ENCODE measurements at regions not wholly inside any gene's neighbourhood (a gene's known extent, or its start where the extent isn't known, plus 50 kb on each side); places are given as distances from the start of the nearest gene placed in this dataset.
A peak's percentile ranks its signal among the peaks of the same experiment; 100 is the strongest.
"Not testable (repeated sequence)": the region's sequence is repeated elsewhere in the genome, so short reads cannot be mapped to it uniquely, and the experiment has no call there.

DNA sequence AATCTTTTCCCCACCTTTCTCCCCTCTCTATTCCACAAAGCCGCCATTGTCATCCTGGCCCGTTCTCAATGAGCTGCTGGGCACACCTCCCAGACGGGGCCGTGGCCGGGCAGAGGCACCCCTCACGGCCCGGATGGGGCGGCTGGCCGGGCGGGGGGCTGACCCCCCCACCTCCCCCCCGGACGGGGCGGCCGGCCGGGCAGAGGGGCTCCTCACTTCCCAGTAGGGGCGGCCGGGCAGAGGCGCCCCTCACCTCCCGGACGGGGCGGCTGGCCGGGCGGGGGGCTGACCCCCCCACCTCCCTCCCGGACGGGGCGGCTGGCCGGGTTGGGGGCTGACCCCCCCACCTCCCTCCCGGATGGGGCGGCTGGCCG lies 85.6 kb downstream of the OR2B2 start:
- DNase-seq (ENCODE audit: low read depth, low spot score) = not testable (repeated sequence)

DNA sequence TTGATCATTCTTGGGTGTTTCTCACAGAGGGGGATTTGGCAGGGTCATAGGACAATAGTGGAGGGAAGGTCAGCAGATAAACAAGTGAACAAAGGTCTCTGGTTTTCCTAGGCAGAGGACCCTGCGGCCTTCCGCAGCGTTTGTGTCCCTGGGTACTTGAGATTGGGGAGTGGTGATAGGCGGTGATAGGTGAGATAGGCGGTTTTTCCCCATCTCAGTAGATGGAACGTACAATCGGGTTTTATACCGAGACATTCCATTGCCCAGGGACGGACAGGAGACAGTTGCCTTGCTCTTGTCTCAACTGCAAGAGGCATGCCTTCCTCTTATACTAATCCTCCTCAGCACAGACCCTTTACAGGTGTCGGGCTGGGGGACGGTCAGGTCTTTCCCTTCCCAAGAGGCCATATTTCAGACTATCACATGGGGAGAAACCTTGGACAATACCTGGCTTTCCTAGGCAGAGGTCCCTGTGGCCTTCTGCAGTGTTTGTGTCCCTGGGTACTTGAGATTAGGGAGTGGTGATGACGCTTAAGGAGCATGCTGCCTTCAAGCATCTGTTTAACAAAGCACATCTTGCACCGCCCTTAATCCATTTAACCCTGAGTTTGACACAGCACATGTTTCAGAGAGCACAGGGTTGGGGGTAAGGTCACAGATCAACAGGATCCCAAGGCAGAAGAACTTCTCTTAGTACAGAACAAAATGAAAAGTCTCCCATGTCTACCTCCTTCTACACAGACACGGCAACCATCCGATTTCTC lies 86.2 kb downstream of the OR2B2 start:
- not testable (repeated sequence) for DNase-seq (ENCODE audit: low read depth, low spot score)

DNA sequence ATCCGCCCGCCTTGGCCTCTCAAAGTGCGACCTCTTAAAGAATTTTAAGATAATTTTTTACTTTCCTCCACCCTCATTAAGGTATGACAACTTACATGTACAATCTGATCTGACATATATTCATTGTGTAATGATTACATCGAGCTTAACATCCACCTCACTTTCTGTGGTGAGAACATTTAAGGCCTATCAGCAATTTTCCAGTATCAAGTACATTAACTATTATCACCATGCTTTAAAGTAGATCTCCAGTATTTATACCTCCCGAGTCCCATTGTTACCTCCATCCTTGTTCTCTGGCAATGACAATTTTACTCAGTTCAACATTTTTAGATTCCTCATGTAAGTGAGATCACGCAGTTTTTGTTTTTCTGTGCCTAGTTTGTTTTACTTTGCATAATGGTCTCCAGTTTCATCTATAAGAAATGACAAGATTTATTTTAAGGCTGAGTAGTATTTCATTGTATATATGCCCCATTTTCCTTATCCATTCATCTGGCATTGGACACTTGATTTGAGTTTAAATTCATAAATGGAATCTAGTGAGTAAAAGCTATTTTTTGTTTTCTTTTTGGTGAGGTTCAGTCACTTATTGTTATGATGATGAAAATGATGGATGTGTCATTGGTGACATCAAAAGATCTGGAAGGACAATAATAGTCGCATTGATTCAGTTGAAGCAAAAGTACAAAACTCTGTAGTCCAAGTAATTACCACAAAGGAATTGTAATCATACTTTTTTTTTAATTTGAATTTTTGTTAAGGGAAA lies 87.0 kb downstream of the OR2B2 start:
- no peak for DNase-seq (ENCODE audit: low read depth, low spot score)

- not testable (repeated sequence) for DNase-seq (ENCODE audit: low read depth, low spot score)
Observed at GRCh38 chr6:27824211-27825024, 87.8 kb downstream of the OR2B2 start.

- not testable (repeated sequence) for DNase-seq (ENCODE audit: low read depth, low spot score)
Observed at GRCh38 chr6:27823714-27824210, 88.4 kb downstream of the OR2B2 start.

- no peak for DNase-seq (ENCODE audit: low read depth, low spot score)
Observed at GRCh38 chr6:27816906-27817305, 95.3 kb downstream of the OR2B2 start.

DNA sequence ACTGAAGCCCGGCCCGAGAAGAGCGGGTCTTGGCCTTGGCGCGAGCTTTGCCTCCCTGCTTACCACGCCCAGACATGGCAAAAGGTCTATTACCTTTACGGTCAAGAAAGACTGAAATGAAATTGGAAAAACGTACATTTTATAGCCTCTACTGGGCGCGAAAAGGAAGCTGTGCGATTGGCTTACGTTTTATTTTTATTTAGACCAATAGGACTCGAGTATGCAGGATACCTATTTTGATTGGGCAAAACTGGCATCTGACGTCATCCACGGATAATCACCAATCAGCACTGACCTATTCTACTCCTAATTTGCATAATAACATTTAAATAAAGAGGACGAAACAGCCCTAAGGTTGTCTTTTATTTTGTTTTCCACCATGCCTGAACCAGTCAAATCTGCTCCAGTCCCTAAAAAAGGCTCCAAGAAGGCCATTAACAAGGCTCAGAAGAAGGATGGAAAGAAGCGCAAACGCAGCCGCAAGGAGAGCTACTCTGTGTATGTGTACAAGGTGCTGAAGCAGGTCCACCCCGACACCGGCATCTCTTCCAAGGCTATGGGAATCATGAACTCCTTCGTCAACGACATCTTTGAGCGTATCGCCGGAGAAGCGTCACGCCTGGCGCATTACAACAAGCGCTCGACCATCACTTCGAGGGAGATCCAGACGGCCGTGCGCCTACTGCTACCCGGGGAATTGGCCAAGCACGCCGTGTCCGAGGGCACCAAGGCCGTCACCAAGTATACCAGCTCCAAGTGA lies 97.4 kb downstream of the OR2B2 start:
- DNase-seq (ENCODE audit: low read depth, low spot score) = no peak

DNA sequence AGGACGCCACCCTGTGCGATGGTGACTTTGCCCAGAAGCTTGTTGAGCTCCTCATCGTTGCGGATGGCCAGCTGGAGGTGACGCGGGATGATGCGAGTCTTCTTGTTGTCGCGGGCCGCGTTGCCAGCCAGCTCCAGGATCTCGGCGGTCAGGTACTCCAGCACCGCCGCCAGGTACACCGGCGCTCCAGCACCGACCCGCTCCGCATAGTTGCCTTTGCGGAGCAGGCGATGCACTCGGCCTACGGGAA lies 97.9 kb downstream of the OR2B2 start:
- not testable (repeated sequence) for DNase-seq (ENCODE audit: low read depth, low spot score)

- no peak for DNase-seq (ENCODE audit: low read depth, low spot score)
Observed at GRCh38 chr6:27812805-27813492, 99.2 kb downstream of the OR2B2 start.

DNA sequence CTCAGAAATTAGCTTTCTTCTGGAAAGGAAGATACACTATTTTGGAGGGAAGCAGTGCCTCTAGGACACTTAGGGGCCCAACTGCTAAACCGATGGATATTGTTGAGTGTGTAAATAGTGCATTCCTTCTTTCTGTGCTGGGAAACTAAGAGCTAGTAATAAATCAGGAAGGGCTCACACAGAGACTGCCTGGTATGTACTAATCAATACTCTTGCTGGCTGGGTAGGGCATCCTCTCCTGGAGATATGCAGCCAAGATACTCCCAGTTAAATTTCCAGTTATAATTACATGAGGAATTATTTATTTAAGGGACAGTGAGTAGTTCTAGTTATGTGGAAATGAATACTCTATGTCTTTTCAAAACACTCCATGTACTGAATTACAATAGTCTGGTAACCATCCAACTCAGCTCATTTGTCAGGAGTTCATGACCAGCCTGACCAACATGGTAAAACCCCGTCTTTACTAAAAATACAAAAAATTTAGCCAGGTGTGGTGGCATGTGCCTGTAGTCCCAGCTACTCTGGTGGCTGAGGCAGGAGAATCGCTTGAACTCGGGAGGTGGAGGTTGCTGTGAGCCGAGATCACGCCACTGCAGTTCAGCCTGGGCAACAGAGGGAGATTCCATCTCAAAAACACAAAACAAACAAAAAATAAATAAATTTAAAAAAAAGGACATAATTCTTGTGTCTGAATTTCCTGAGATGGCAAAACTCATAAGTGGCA lies 100.0 kb downstream of the OR2B2 start:
- DNase-seq (ENCODE audit: low read depth, low spot score) = no peak

- no peak for DNase-seq (ENCODE audit: low read depth, low spot score)
Observed at GRCh38 chr6:27811451-27811772, 100.8 kb downstream of the OR2B2 start.

- DNase-seq (ENCODE audit: low read depth, low spot score) = no peak
Observed at GRCh38 chr6:27810768-27811450, 101.3 kb downstream of the OR2B2 start.

DNA sequence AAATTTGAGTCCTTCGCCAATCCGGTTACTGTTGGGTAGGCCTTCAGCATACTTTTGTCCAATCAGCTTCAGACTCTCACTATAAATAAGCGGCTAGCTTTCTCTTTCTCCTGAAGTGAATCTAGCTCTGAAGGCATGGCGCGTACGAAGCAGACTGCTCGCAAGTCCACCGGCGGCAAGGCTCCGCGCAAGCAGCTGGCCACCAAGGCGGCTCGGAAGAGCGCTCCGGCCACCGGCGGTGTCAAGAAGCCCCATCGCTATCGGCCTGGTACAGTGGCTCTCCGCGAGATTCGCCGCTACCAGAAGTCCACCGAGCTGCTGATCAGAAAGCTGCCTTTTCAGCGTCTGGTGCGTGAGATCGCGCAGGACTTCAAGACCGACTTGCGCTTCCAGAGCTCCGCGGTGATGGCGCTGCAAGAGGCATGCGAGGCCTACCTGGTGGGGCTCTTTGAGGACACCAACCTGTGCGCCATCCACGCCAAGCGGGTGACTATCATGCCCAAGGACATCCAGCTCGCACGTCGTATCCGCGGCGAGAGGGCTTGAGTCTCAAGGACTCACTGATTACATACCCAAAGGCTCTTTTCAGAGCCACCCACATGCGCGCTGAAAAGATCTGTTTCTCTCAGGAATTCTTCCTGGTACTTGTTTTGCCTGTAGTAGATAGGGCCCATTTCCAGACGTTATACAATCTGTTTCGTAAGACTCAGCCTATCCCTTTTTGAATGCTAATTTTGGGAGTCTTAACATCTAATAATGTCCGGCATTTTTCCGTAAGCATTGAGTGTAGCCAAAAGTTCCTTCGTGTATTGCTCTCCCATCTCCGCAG lies 102.0 kb downstream of the OR2B2 start:
- peak; percentile 35 for DNase-seq (ENCODE audit: low read depth, low spot score)

- DNase-seq (ENCODE audit: low read depth, low spot score) = no peak
Observed at GRCh38 chr6:27809067-27809938, 102.9 kb downstream of the OR2B2 start.

- not testable (repeated sequence) for DNase-seq (ENCODE audit: low read depth, low spot score)
Observed at GRCh38 chr6:27808242-27809066, 103.7 kb downstream of the OR2B2 start.

DNA sequence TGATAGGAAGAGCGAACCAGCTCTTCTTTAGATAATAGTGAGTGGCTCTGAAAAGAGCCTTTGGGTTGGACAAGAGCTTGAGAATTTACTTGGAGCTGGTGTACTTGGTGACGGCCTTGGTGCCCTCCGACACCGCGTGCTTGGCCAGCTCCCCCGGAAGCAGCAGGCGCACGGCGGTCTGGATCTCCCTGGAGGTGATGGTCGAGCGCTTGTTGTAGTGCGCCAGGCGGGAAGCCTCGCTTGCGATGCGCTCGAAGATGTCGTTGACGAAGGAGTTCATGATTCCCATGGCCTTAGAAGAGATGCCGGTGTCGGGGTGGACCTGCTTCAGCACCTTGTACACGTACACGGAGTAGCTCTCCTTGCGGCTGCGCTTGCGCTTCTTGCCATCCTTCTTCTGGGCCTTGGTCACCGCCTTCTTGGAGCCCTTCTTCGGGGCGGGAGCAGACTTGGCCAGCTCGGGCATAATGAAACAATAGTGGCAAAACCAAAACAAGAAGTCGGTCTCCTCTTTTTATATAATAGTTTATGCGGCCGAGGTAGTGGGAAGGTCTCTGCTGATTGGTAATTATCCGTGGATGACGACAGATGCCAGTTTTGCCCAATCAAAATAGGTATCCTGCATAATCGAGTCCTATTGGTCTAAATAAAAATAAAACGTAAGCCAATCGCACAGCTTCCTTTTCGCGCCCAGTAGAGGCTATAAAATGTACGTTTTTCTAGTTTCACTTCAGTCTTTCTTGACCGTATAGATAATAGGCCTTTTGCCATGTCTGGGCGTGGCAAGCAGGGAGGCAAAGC lies 104.6 kb downstream of the OR2B2 start:
- not testable (repeated sequence) for DNase-seq (ENCODE audit: low read depth, low spot score)

Measured in activated naive CD8-positive, alpha-beta T cell treated with anti-CD3 and anti-CD28 coated beads, Interleukin-2, amount 50 U/mL, for 16 hours (primary cell).